ENCODE measurements at regions not wholly inside any gene's neighbourhood (a gene's known extent, or its start where the extent isn't known, plus 50 kb on each side); places are given as distances from the start of the nearest gene placed in this dataset.
A peak's percentile ranks its signal among the peaks of the same experiment; 100 is the strongest.

DNA sequence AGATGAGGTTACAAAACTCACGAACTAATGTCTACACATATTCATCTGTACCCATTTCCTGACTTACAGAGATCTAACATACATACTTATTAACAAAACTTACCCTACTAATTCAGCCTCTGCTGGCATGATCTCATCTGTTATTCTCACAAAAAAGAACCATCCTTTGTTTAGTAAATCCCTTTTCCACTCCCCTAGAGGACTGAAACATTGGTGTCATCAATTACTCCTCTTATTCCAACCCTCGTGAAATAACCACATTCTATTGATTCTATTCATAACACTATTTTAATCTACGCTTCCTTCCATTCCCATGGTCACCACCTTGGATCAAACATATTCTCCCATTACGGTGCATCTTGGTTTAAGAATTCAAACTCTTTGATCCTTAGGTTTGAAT, 505.9 kb downstream of the SI start:
- DNase-seq (ENCODE audit: low spot score), result no peak

DNA sequence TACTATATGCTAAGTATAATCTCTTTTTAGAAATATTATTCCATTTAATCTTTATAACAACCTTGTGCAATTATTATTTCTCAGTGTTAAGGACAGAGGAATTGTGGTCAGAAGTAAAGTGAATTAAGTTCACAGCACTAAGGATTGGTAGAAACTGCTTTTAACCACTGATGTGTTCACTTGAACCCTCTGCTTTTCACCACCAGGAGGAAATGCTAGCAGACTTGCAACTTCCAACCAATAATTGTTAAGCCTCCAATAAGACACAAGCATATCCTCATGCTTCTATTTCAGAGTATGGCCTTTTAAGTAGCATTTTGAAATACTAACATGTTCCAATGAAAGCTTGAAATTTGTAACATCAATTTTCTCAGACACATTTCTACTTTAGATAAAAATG, 527.4 kb downstream of the SI start:
- no peak for DNase-seq (ENCODE audit: low spot score)

DNA sequence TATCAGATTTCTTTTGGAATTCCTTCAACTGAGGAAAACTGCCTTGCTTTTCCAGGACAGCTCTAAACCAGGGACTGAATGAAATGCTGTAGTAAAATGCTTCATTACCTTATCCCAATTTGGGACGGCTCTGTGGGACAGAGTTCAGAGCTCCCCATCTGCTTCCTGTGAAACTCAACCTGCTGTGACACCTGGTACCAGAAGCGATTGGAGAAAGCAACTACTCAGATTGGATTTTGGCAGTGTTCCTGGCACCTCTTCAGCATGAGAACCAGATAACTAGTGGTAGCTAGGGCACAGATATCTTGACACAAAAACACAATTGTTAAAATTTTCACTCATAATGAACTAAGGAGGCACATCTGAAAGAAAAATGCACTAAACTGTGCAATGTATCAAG, 539.1 kb downstream of the SI start:
- DNase-seq (ENCODE audit: low spot score), result no peak

DNA sequence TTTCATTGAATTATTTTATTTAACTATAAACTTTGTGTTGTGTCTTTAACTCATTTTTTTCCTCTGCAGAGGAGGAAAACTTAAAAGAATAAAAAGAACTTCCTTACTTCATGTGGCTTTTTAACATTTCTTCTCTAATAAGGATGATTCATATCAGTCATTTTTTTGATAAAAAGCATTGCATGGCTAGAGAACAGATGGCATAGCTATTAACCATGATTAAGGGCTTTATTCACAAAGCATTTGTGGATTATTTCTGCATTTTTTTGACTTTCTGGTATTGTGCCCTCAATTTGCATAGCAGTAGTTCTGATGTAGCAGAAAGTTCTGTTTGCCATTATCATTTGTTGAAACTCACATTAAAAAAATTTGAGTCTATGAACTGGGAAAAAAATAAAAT, 540.8 kb downstream of the SI start:
- no peak for DNase-seq (ENCODE audit: low spot score)

DNA sequence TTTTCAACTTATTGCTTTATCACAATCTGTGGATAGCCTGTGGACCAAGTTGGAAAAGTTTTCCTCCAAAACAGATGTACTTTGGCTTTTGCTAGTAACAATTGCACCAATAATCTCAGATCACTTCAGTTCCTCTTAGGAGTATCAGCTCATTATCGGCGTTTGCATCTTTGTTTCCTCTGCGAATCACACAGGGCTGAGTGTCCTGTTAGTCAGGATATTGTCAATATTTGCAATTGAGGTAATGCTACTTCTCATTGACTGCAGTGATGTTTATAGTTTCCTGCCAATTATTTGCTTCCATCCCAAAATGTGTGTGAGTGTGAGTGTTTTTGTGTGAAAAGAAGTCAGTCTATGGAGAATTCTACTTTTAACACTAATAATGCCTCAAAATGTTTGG, 545.0 kb downstream of the SI start:
- DNase-seq (ENCODE audit: low spot score), result no peak

DNA sequence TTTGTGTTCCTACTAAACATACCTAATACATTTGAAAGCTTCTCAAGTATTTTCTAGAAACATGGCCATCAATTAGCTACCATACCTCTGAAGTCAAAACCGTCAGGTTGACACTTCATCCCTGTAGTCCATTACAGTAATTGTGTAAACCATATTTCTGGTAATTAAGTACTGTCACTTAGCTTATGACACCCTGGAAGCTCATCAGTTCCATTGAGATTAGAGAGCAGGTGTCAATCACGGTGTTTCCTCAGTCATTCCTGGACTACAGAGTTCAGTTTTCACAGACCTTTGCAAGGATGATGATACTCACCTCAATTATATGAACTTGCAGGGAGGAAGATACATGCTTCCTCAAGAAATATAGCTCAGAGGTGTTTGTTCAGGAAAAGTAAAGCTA, 552.0 kb downstream of the SI start:
- no peak for DNase-seq (ENCODE audit: low spot score)

DNA sequence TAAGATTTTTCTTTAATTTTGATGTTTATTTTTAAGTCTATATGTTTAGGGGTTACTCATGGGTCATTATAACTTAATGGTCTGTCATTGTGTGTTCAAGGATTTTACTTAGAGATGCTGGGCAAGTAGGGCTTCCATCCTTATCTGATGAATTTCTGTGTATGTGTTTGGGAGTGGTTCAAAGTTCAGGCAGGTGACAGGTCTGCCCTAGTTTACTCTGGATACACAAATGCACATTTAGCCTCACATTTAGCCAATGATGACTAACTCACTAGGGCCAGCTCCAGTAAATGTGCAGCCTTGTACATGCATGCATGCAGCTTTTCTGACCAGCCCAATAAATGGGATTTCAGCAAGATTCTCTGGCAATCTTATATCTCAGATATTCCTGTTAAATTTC, 554.1 kb downstream of the SI start:
- DNase-seq (ENCODE audit: low spot score), result no peak

DNA sequence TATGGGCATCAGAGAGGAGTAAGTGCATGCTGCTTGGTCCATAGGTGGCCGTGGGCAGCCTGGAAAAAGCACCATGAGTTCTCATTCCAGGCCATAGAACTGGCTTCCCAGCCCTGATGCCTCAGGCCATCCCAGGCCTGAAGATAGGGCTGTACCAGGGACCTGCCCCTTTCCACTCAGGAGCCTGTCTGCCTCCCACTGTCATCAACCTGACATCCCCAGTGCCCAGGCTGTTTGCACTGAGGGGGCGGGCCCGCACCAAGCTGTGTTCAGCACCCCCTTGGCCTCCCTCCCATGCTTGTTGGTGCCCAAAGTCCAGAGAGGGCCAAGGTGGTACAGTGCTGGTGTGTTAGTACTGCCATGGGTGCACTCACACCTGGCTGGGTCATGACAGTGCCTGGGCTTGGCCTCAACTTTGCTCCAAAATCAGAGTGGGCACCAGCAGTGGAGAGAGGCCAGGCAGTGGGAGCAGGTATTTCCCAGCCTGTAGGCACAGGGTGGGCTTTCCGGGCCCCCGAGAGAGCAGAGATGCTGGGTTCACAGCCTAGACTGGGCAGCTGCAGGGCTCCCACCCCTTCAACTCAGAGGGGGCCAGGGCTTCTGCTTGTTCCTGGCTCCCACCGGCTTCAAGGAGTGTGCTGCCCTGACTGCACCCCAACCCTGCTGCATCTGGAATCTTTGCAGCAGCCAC, 556.1 kb downstream of the SI start:
- no peak for DNase-seq (ENCODE audit: low spot score)

DNA sequence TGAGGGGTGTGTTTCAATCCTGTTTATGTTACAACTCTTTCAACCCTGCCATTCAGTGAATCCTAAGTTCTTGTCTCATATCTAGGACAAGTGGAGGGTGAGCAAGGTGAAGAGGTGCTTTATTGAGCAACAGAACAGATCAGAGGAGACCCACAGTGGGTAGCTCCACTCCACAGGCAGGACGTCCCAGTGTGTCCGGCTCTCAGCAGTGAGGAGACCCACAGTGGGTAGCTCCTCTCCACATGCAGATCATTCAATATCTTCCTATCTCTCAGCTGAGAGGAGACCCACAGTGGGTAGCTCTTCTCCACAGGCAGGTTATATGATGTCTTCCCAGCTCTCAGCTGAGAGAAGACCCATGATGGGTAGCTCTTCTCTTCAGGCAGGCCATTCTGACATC, 556.7 kb downstream of the SI start:
- DNase-seq (ENCODE audit: low spot score), result no peak

DNA sequence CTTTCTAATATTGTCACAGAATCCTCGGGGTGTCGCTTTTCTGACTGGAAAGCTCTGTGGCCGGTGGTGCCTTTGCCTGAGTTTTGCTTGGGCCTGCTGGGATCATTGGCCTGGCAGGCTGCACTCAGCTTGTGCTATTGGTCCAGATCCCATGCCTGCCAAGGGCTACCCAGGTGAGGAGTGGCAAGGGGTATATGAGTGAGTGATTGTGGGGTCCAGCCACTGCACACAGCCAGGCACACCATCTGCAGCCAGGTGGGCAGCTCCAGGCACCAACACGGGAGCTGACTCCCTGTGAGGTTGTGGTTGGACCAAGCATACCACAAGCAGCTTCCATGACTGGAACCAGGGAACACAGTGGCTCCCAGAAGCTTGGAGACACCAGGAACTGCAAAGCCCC, 557.2 kb downstream of the SI start:
- no peak for DNase-seq (ENCODE audit: low spot score)

DNA sequence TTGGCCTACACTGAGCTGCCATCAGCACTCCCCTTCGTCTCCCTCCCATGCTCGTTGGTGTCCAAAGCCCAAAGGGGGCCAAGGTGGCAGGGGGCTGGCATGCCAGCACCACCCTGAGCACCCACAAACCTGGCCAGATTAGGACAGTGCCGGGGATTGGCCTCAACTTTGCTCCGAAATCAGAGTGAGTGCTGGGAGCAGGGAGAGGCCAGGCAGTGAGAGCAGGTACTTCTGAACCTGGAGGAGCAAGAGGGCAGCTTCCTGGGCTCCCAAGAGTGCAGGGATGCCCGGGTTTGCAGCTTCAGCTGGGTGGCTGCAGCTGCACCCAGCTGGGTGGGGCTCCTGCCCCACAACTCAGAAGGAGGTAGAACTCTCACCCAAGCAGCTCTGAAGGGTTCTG, 563.0 kb downstream of the SI start:
- DNase-seq (ENCODE audit: low spot score), result no peak

DNA sequence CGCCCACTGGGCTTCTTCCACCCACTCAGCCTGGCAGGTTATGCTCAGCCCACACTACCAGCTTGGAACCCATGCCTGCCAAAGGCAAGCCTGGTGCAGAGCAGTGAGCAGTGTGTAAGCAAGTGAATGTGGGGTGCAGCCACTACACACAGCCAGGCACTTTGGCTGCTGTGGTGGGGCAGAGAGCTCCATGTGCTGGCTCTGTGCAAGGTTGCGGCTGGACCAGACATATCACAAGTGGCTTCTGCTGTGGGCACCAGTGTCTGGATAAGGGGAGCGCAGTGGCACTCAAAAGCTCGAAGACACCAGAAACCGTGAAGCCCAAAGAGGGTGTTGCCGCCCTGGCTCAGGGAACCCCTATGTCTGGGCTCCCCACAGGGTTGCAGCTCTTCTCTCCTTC, 563.7 kb downstream of the SI start:
- DNase-seq (ENCODE audit: low spot score), result no peak

DNA sequence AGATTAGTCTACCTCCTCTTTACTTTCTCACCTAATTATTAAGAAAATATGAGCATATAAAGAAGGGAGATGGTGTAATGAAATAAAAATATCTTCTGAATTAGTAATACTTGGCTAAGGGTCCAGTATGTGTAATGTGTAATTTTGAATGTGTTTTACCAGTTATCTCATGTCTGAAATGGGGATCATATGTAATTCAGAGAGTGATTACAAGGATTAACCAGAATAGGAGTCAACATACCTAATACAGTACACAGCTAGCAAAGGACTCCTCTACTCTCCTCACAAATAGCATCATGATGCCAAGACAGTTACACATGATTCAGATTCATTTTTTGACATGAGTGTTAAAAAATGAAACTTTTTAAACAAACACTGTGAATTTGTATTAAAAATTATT, 570.4 kb downstream of the SI start:
- no peak for DNase-seq (ENCODE audit: low spot score)

DNA sequence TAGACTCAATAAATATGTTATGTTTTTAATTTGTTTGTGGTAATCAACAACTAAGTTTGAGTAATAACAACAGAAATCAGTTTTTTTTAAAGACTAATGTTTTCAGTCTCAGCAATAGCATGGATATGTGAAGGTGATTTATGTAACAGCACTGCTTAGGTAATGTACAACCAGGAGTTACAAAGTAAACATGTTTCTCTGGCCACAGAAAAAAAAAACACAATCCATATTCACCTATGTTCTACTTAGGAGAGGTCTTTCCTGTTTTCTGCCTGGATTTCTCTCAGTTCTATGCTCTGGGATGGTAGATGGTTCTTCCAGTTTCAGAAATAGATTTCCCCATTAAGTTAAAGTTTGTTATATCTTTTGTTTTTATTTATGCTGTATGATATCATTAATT, 579.4 kb downstream of the SI start:
- DNase-seq (ENCODE audit: low spot score), result peak; percentile 3

DNA sequence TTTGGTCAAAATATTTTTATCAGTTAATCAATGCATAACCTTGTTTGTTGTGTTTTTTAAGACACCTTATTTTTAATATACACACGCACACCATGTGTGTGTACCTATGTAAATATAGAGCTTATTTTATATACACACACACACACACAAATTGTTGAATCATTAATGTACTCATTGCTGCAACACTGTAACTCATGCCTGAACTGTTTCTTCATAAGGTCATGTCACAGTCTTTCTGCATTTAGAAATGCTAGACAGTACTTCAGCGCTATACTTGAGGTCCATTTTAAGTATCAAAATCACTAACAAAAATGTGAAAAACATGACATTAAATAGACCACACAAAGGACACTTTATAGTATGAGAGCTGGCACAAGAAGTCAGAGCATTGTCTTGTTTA, 589.4 kb downstream of the SI start:
- no peak for DNase-seq (ENCODE audit: low spot score)

DNA sequence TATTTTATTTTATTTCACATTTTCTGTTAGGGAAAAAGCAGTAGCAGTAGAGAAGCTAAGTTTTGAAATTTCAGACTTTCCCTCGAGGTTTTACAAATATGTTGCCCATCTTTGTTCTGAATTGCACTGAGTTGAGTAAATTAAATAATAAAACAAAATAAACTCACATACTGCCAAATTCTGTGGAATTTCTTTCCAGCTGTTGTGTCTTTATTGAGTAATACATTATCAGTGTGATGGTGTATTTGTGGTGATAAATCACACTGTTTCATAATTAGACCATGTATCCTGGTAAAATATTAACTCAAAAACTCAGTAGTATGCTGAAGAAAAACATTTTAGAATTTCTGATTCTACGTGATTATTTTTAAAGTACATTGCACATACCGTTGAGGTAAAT, 592.1 kb downstream of the SI start:
- no peak for DNase-seq (ENCODE audit: low spot score)

DNA sequence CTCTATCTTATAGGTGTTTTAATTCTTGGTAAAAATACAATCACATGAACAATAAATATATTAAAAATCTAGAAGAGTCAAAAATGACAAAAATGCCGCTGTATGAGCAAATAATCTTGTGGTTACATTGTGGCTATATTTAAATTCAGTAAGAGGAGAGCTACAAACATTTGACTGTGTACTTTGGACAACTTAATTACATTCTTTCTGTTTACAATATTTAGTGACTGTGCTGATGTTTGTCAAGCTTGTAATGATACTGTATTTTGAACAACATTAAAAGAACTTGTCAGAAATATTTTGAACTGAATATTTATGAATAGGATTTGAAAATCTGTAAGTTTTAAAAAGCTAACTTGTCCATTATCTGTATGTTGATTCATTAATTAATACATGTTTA, 598.3 kb downstream of the SI start:
- DNase-seq (ENCODE audit: low spot score), result no peak

DNA sequence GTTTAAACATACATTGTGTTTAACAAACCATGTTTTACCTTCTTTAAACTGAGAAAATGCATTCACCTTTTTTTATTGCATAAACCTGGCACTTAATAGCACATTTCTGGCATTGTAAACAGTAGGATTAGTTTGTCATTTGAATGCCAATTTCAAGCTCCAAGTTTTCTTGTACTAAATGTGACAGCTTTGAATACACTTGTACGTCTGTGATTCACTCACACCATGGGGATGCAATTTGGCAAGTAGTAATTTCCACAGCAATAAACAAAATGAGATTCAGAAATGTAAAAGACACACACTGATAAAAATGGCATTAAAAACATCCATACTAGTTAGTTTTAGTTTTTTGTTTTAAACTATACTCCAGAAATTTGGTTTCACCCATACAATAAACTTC, 598.9 kb downstream of the SI start:
- no peak for DNase-seq (ENCODE audit: low spot score)

DNA sequence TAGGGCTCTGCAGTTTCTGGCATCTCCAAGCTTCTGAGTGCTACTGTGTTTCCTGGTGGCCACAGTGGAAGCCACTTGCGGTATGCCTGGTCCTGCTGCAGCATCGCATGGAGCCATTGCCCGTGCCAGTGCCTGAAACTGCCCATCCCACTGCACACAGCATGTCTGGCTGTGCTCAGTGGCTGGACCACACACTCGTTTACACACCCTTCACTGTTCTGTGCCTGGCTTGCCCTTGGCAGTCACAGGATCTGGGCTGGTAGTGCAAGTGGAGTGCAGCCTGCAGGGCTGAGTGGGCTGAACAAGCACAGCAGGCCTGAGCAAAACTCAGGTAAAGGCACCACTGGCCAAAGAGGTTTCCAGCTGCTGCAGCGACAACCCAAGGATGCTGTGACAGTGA, 600.0 kb downstream of the SI start:
- DNase-seq (ENCODE audit: low spot score), result no peak

DNA sequence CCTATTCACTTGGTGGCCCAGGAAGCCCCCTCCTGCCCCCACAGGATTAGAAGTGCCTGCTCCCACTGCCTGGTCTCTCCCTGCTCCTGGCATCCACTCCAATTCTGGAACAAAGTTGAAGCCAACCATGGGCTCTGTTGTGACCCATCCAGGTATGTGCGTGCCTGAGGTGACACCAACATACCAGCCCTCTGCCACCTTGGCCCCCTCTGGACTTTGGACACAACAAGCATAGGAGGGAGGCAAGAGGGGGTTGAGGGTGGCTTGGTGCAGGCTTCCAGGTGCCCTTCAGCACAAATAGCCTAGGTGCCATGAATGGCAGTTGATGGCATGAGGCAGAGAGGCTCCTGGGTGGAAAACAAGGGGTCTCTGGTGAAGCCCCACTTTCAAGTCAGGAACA, 600.9 kb downstream of the SI start:
- DNase-seq (ENCODE audit: low spot score), result no peak

DNA sequence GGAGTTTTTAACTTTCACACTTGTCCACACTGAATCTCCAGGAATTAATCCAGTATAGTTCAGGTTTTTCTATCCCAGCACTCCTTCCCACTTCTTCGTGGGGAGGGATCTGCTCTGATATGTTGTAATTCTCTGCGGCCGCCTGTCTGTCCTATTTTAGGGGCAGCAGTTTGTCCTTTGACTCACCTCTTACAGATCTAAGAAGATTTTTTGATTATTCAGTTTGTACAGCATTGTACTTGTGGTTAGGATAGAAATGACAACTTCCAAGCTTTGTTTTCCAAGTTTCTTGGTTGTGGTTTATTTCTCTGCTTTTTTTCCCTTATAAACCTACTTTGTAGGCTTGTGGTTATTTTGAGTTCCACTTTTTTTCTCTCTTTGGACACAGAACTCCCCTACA, 601.7 kb downstream of the SI start:
- DNase-seq (ENCODE audit: low spot score), result no peak

DNA sequence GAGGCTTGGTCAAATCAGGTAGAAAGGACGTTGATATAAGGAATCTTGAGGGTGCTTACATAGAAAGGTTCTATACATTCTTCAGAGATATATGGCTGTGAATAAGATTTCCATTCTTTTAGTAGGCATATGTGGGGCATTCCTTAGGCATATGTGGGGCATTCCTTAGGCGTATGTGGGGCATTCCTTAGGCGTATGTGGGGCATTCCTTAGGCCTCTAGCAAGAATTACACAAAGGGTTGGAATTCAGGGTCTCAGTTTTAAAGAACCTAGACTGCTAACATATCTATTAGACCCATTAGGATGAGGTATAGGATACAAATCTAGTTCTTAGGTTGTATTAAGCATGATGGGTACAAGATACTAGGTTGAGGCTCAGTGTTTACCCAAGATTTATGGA, 607.8 kb downstream of the SI start:
- no peak for DNase-seq (ENCODE audit: low spot score)

DNA sequence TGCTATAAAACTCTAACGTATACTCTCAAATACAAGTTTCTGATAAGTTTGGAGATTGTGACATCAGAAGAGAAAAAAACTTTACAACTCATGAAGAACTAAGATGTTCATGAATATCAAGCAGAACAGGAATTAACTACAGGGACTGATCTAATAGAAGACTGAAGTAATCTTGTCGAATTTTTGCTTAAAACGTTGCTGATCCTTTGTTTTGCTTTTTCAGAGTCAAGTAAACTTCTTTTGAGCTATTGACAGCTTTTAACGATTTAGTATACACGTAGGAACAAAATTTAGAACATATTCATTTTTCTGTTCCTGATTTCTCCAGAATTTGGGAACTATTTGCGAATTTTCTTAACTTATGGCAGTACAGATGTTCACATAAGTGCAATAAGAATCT, 610.2 kb downstream of the SI start:
- no peak for DNase-seq (ENCODE audit: low spot score)

DNA sequence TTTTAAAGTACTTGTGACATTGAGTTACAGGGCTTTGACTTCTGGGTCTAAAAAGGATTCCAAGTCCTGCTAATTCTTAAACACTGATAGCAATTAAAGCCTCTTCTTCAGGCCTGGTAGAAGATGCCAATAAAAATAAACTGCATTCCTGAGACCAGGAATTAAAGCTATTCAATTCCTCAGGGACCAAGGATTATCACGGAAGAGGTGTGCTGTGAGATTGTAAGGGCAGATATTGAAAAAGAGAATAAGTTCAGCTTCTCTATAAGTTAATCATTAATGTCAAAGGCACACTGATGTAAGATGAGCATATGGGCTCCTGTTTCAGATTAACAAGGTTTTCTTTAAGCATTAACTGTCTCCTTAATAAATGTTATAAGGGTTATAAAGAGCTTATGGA, 611.3 kb downstream of the SI start:
- peak; percentile 48 for DNase-seq (ENCODE audit: low spot score)

DNA sequence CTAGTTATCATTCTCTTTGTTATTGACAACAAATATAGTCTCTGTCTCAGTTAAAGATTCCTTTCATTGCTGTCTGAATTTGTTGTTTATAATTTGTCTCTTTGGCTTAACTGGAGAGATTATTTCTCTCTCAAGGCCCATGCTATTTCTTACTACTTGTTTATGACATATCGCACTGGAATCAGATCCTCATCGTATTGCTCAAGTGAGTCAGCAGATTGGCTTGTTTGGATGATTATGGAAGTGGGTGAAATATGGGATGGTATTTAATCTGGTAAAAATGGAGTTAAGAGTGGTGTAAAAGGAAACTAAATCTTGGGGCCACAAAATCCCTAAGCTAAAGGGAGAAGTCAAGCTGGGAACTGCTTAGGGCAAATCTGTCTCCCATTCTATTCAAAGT, 613.1 kb downstream of the SI start:
- DNase-seq (ENCODE audit: low spot score), result no peak

Measured in LoVo (cell line).